ENCODE measurements at regions not wholly inside any gene's neighbourhood (a gene's known extent, or its start where the extent isn't known, plus 50 kb on each side); places are given as distances from the start of the nearest gene placed in this dataset.

DNA sequence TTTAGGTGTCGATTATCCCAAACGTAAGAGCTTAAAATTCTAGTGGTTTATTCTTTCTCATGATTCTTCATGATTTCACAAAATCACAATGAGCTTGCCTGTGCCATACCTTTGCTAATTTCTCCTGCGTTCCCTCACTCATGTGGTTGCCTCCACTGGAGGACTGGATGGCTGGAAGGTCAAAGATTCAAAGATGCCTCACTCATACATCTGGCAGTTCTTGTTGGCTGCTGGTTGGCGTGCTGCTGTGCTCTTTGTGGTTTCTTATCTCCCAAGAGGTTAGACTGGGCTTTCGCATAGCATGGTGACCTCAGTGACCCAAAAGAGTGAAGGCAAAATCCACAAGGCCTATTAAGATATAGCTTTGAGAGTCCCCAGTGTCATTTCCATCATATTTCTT, 877.6 kb upstream of the AUTS2 start:
- H3K4me3 ChIP-seq (ENCODE audit: insufficient read depth in 1 of 2, low read depth in 1 of 2, low read length in 2 of 2): no peak overlapping the region
- DNase-seq: no peak
- no peak overlapping the region for H2AK5ac ChIP-seq (ENCODE audit: low read length, severe bottlenecking)
- no peak overlapping the region for H2AFZ ChIP-seq (ENCODE audit: low read depth, low read length)
- no peak overlapping the region for H4K91ac ChIP-seq (ENCODE audit: low read length)
- no peak overlapping the region for H3K14ac ChIP-seq (ENCODE audit: low read length in 2 of 2)
- H3K9me3 ChIP-seq (ENCODE audit: control insufficient read depth, low read length): no peaks in the 10 kb centered on the region
- no peak overlapping the region for H2BK15ac ChIP-seq (ENCODE audit: low read depth, poor library complexity, severe bottlenecking)
- no peaks in the 10 kb centered on the region for H3K79me1 ChIP-seq (replicated peaks; ENCODE audit: low read length, poor library complexity, severe bottlenecking)
- no peaks in the 10 kb centered on the region for H3K36me3 ChIP-seq (ENCODE audit: control insufficient read depth in 1 of 2, insufficient read depth in 2 of 2, low read depth in 1 of 2, low read length in 2 of 2)
- H3K4me2 ChIP-seq (ENCODE audit: low read length, poor library complexity, severe bottlenecking): no peak overlapping the region
- 72% methylated on average over 5 of the region's 5 CpGs for WGBS
- no peak overlapping the region for H3K4ac ChIP-seq (ENCODE audit: low read depth in 1 of 2, low read length in 2 of 2)
- H2BK5ac ChIP-seq (ENCODE audit: low read depth, low read length, poor library complexity, severe bottlenecking): no peak overlapping the region
- no peak overlapping the region for H3K27ac ChIP-seq (ENCODE audit: low read length, poor library complexity, severe bottlenecking)
- H3K4me1 ChIP-seq (ENCODE audit: control insufficient read depth, insufficient read depth, low read depth, low read length): no peaks in the 10 kb centered on the region
- no peak overlapping the region for H4K8ac ChIP-seq (ENCODE audit: low read length)
- H3K18ac ChIP-seq (ENCODE audit: low read depth in 1 of 2, low read length in 2 of 2): no peak overlapping the region
- no peak overlapping the region for H3K23ac ChIP-seq (ENCODE audit: low read length in 2 of 2)
- peaks cover 0 to 22% of the 10 kb centered on the region in 2 experiments for H3K27me3 ChIP-seq (ENCODE audit: control insufficient read depth in 1 of 2, insufficient read depth in 1 of 2, low read length in 2 of 2)
- H3K9ac ChIP-seq (ENCODE audit: low read length): no peak overlapping the region
- H2BK120ac ChIP-seq (ENCODE audit: low read depth, low read length): no peak overlapping the region
- no peak overlapping the region for H2BK12ac ChIP-seq (ENCODE audit: low read length in 2 of 2)

DNA sequence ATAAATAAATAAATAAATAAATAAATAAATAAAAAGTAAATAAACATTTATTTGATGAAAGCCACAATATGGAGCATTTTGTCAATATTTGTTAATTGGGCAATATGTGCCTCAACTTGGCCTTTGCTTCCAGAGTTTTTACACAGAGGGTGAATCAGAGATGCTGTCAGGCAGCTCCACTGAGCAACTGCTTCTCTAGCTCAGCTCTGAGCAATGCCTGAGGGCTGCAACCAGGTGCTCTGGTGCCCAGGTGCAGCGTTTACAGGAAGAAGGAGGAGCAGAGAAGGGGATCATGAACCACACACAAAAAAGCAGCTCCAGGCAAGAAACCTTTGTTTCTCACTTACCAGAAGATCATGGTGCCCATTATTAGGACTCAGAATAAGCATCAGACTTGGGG, 876.2 kb upstream of the AUTS2 start:
- H2BK12ac ChIP-seq (ENCODE audit: low read length in 2 of 2): no peak overlapping the region
- H4K91ac ChIP-seq (ENCODE audit: low read length): no peak overlapping the region
- H2BK120ac ChIP-seq (ENCODE audit: low read depth, low read length): no peak overlapping the region
- H3K18ac ChIP-seq (ENCODE audit: low read depth in 1 of 2, low read length in 2 of 2): no peak overlapping the region
- H2AFZ ChIP-seq (ENCODE audit: low read depth, low read length): no peak overlapping the region
- H3K23ac ChIP-seq (ENCODE audit: low read length in 2 of 2): no peak overlapping the region
- H2BK15ac ChIP-seq (ENCODE audit: low read depth, poor library complexity, severe bottlenecking): no peak overlapping the region
- H3K4ac ChIP-seq (ENCODE audit: low read depth in 1 of 2, low read length in 2 of 2): no peak overlapping the region
- peaks cover 0 to 21% of the 10 kb centered on the region in 2 experiments for H3K27me3 ChIP-seq (ENCODE audit: control insufficient read depth in 1 of 2, insufficient read depth in 1 of 2, low read length in 2 of 2)
- no peaks in the 10 kb centered on the region for H3K36me3 ChIP-seq (ENCODE audit: control insufficient read depth in 1 of 2, insufficient read depth in 2 of 2, low read depth in 1 of 2, low read length in 2 of 2)
- 50% methylated on average over 1 of the region's 1 CpG for WGBS
- no peak overlapping the region for H2BK5ac ChIP-seq (ENCODE audit: low read depth, low read length, poor library complexity, severe bottlenecking)
- no peaks in the 10 kb centered on the region for H3K79me1 ChIP-seq (replicated peaks; ENCODE audit: low read length, poor library complexity, severe bottlenecking)
- no peak for DNase-seq
- H3K4me3 ChIP-seq (ENCODE audit: insufficient read depth in 1 of 2, low read depth in 1 of 2, low read length in 2 of 2): no peak overlapping the region
- no peaks in the 10 kb centered on the region for H3K9me3 ChIP-seq (ENCODE audit: control insufficient read depth, low read length)
- no peak overlapping the region for H3K4me2 ChIP-seq (ENCODE audit: low read length, poor library complexity, severe bottlenecking)
- no peak overlapping the region for H2AK5ac ChIP-seq (ENCODE audit: low read length, severe bottlenecking)
- no peaks in the 10 kb centered on the region for H3K4me1 ChIP-seq (ENCODE audit: control insufficient read depth, insufficient read depth, low read depth, low read length)
- no peak overlapping the region for H3K27ac ChIP-seq (ENCODE audit: low read length, poor library complexity, severe bottlenecking)
- H3K9ac ChIP-seq (ENCODE audit: low read length): no peak overlapping the region
- no peak overlapping the region for H4K8ac ChIP-seq (ENCODE audit: low read length)
- no peak overlapping the region for H3K14ac ChIP-seq (ENCODE audit: low read length in 2 of 2)

DNA sequence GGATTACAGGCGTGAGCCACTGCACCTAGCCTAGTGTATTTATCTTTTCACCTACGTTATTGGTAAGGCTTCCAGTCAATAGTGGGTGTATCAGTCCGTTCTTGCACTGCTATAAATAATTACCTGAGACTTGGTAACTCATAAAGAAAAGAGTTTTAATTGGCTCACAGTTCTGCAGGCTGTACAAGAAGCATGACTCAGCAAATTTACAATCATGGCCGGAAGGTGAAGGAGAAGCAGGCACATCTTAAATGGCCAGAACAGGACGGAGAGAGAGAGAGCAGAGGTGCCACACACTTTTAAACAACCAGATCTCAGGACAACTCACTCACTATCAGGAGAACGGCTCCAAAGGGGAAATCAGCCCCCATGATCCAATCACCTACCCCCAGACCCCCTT, 873.3 kb upstream of the AUTS2 start:
- no peak overlapping the region for H3K4me3 ChIP-seq (ENCODE audit: insufficient read depth in 1 of 2, low read depth in 1 of 2, low read length in 2 of 2)
- no peak overlapping the region for H3K4me2 ChIP-seq (ENCODE audit: low read length, poor library complexity, severe bottlenecking)
- no peaks in the 10 kb centered on the region for H3K4me1 ChIP-seq (ENCODE audit: control insufficient read depth, insufficient read depth, low read depth, low read length)
- H3K27me3 ChIP-seq (ENCODE audit: control insufficient read depth in 1 of 2, insufficient read depth in 1 of 2, low read length in 2 of 2): peaks cover 0 to 18% of the 10 kb centered on the region in 2 experiments
- H2AK5ac ChIP-seq (ENCODE audit: low read length, severe bottlenecking): no peak overlapping the region
- H3K18ac ChIP-seq (ENCODE audit: low read depth in 1 of 2, low read length in 2 of 2): no peak overlapping the region
- no peak overlapping the region for H3K4ac ChIP-seq (ENCODE audit: low read depth in 1 of 2, low read length in 2 of 2)
- no peak overlapping the region for H3K14ac ChIP-seq (ENCODE audit: low read length in 2 of 2)
- no peak overlapping the region for H2BK120ac ChIP-seq (ENCODE audit: low read depth, low read length)
- H3K36me3 ChIP-seq (ENCODE audit: control insufficient read depth in 1 of 2, insufficient read depth in 2 of 2, low read depth in 1 of 2, low read length in 2 of 2): no peaks in the 10 kb centered on the region
- no peak overlapping the region for H2BK15ac ChIP-seq (ENCODE audit: low read depth, poor library complexity, severe bottlenecking)
- no peak overlapping the region for H2BK5ac ChIP-seq (ENCODE audit: low read depth, low read length, poor library complexity, severe bottlenecking)
- no peaks in the 10 kb centered on the region for H3K79me1 ChIP-seq (replicated peaks; ENCODE audit: low read length, poor library complexity, severe bottlenecking)
- no peak for DNase-seq
- H3K9me3 ChIP-seq (ENCODE audit: control insufficient read depth, low read length): no peaks in the 10 kb centered on the region
- H3K23ac ChIP-seq (ENCODE audit: low read length in 2 of 2): no peak overlapping the region
- H4K8ac ChIP-seq (ENCODE audit: low read length): no peak overlapping the region
- no peak overlapping the region for H2AFZ ChIP-seq (ENCODE audit: low read depth, low read length)
- 89% methylated on average over 4 of the region's 6 CpGs for WGBS
- no peak overlapping the region for H3K27ac ChIP-seq (ENCODE audit: low read length, poor library complexity, severe bottlenecking)
- H3K9ac ChIP-seq (ENCODE audit: low read length): no peak overlapping the region
- H2BK12ac ChIP-seq (ENCODE audit: low read length in 2 of 2): no peak overlapping the region
- no peak overlapping the region for H4K91ac ChIP-seq (ENCODE audit: low read length)

DNA sequence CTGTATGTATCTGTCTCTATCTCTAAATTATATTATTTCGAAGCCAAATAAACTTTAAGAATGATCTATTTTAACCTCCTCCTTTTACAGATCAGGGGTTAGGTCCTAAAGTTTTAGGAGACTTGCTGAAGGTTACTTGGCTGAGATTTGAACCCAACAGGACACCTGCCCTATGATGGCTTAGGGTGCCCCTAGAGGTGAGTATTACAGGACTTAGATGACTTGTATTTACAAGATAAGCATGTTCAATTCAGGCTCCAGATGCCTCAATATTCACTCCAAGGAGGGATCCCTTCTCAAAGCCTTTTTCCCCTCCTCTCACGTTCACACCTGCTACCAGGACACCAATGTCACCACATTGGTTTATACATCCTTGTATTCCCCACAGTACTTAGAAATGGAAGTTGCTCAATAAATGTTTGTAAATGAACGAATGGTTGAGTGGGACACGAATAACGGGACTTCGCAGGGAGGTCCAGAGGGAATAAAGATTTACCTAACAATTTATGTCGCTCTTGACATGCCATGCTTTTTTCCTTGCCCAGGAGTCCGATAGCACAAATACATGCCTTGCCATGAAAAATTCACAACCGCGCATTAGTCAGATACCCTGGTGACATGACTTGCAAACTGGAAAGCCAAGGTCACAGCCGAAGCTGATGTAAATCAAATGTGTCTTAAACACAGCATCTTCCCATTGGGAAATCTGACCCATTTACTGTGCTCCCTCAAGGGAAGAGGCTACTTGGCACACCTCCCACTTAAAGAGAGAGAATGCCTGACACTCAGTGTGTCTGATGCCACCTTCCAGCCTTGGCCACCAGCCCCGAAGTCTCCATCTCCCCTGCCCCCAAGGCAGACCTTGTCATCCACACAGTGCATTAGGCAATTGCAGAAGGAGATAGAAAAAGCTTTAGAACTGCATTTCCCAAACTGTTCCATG, 872.2 kb upstream of the AUTS2 start:
- no peak overlapping the region for H3K27ac ChIP-seq (ENCODE audit: low read length, poor library complexity, severe bottlenecking)
- H4K91ac ChIP-seq (ENCODE audit: low read length): no peak overlapping the region
- H3K4ac ChIP-seq (ENCODE audit: low read depth in 1 of 2, low read length in 2 of 2): no peak overlapping the region
- no peak overlapping the region for H3K18ac ChIP-seq (ENCODE audit: low read depth in 1 of 2, low read length in 2 of 2)
- H3K36me3 ChIP-seq (ENCODE audit: control insufficient read depth in 1 of 2, insufficient read depth in 2 of 2, low read depth in 1 of 2, low read length in 2 of 2): no peaks in the 10 kb centered on the region
- H2AFZ ChIP-seq (ENCODE audit: low read depth, low read length): no peak overlapping the region
- H3K4me1 ChIP-seq (ENCODE audit: control insufficient read depth, insufficient read depth, low read depth, low read length): no peaks in the 10 kb centered on the region
- no peak for DNase-seq
- WGBS: 91% methylated on average over 10 of the region's 12 CpGs
- no peak overlapping the region for H3K14ac ChIP-seq (ENCODE audit: low read length in 2 of 2)
- no peak overlapping the region for H2BK15ac ChIP-seq (ENCODE audit: low read depth, poor library complexity, severe bottlenecking)
- no peak overlapping the region for H2BK12ac ChIP-seq (ENCODE audit: low read length in 2 of 2)
- H3K27me3 ChIP-seq (ENCODE audit: control insufficient read depth in 1 of 2, insufficient read depth in 1 of 2, low read length in 2 of 2): peaks cover 0 to 28% of the 10 kb centered on the region in 2 experiments
- no peak overlapping the region for H2BK5ac ChIP-seq (ENCODE audit: low read depth, low read length, poor library complexity, severe bottlenecking)
- no peak overlapping the region for H4K8ac ChIP-seq (ENCODE audit: low read length)
- H3K9me3 ChIP-seq (ENCODE audit: control insufficient read depth, low read length): no peaks in the 10 kb centered on the region
- H3K4me2 ChIP-seq (ENCODE audit: low read length, poor library complexity, severe bottlenecking): no peak overlapping the region
- H3K4me3 ChIP-seq (ENCODE audit: insufficient read depth in 1 of 2, low read depth in 1 of 2, low read length in 2 of 2): no peak overlapping the region
- no peak overlapping the region for H2AK5ac ChIP-seq (ENCODE audit: low read length, severe bottlenecking)
- no peak overlapping the region for H3K23ac ChIP-seq (ENCODE audit: low read length in 2 of 2)
- no peaks in the 10 kb centered on the region for H3K79me1 ChIP-seq (replicated peaks; ENCODE audit: low read length, poor library complexity, severe bottlenecking)
- H3K9ac ChIP-seq (ENCODE audit: low read length): no peak overlapping the region
- H2BK120ac ChIP-seq (ENCODE audit: low read depth, low read length): no peak overlapping the region
